ENCODE measurements at regions not wholly inside any gene's neighbourhood (a gene's known extent, or its start where the extent isn't known, plus 50 kb on each side); places are given as distances from the start of the nearest gene placed in this dataset.

GRCh38 chr11:129658526-129658867, 157.2 kb upstream of the TMEM45B start:
- TF ChIP-seq CTCF (IDR thresholded peaks at IDR 0.05) (no peak), POLR2A (IDR thresholded peaks at IDR 0.05) (no peak), EP300 (IDR thresholded peaks at IDR 0.05) (no peak)

All from sigmoid colon (tissue), 4 donors.